AG20443 (cell line): ENCODE measurements at regions not wholly inside any gene's neighbourhood (a gene's known extent, or its start where the extent isn't known, plus 50 kb on each side); places are given as distances from the start of the nearest gene placed in this dataset.
A peak's percentile ranks its signal among the peaks of the same experiment; 100 is the strongest.
"Not testable (repeated sequence)": the region's sequence is repeated elsewhere in the genome, so short reads cannot be mapped to it uniquely, and the experiment has no call there.

Source experiments
- DNase-seq: peaks from one replicate; pipeline ENCODE4 v3.0.0; 2012; ENCODE audit warnings: low spot score, mixed read lengths

DNA sequence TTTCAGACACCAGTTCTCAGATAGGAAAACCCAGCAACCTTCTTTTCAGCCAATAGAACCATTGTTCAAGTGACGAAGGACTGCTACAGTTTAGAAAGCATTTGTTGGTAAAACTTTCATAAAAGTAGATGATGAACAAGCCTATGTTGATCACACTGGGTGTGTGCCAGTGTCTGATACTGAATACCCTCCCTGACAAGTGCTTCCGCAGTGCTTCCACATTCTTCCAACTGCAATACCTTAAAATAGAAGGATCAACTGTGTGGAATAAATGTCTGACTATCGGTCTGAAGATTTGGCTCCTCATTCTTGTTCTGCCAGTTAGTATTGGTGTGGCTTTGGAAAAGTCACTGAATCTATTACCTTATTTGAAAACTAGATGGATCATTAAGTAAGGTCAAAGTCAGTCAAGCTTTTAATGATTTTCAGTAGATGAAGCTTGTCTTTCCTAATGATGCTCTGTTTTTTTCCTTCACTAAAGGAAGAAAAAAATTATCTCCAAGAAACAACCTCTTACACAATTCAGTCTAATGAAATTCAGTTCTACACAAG lies 479.4 kb upstream of the CBLB start:
- DNase-seq, result no peak

DNA sequence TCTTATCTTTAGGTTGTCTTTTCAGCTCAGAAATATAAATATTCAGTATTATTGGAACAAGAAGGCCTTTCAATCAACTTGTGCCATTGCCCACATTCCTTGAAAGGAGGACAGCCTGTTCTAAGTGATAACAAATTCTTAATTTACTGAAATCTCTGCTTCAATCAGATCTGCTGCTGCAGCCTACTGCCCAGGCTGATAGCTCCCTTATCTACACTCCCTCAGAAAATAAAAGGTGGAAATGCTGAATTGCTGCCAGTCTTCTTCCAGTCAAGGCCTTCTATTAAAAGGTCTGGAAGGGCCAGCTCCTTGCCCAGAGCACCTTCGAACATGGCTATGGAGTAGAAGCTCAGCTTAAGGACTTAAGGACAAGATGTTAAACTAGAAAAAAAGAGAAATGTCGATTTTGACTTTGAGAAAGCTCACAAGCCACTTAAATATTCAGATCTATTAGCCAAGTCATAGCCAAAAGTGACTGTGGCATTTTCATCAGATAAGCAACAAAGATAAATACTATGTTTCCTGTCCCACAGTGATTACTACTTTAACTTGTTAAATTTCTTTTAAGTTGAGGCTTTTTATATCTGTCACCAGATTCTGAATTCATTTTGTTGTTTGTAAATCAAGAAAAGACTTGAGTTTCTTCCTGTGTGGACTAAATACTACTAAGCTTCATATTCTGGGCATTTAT lies 480.5 kb upstream of the CBLB start:
- no peak for DNase-seq

DNA sequence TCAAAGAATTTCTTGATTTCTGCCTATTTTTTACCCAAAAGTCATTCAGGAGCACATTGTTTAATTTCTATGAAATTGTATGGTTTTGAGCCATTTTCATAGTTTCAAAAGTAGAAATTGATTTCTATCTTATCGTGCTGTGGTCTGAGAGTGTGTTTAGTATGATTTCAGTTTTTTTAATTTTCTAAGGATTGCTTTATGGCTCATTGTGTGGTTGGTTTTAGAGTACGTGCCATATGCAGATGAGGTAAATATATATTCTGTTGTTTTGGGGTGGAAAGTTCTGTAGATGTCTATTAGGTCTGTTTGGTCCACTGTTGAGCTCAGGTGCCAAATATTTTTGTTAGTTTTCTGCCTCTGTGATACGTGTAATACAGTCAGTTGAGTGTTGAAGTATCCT lies 487.1 kb upstream of the CBLB start:
- no peak for DNase-seq

DNA sequence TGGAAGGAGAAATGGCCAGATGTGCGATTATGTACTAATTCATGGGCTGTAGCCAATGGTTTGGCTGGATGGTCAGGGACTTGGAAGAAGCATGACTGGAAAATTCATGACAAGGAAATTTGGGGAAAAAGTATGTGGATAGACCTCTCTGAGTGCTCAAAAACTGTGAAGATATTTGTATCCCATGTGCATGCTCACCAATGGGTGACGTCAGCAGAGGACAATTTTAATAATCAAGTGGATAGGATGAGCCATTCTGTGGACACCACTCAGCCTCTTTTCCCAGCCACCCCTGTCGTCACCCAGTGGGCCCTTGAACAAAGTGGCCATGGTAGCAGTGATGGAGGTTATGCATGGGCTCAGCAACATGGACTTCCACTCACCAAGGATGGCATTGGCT lies 490.9 kb upstream of the CBLB start:
- no peak for DNase-seq

DNA sequence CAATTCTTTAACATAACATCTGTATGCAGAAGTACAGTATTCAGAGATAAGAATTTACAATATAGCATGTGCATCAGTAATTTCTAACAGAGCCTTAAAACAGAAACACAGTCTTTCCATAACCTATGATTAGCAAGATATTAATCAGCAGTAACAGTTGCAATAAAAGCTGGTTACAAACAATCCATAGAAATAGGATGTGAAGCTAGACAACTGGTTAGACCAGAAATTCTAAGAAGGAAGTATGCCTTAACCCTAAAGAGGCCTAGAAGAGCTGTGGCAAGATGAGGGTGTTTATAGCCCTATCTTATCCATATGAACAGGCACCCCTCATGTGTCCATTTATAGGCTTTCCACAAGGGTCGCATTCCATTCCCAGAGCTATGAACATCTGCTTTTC lies 492.1 kb upstream of the CBLB start:
- not testable (repeated sequence) for DNase-seq

DNA sequence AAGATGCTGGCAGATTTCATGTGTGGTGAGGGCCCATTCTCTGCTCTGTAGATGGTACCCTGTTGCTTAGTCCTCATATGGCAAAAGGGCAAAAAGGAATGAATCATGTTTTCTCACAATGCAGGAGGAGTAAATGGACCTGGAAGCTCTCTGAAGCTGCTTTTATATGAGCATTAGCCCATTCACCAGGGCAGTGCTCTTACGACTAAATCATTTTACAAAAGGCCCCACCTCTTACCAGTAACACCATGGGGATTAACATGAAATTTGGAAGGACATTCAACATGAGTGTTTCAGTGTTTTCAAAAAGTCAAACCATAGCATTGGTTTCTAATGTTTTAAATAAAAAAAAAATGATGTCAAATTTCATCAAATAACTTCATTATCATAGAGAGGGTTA lies 495.7 kb upstream of the CBLB start:
- DNase-seq, result no peak

DNA sequence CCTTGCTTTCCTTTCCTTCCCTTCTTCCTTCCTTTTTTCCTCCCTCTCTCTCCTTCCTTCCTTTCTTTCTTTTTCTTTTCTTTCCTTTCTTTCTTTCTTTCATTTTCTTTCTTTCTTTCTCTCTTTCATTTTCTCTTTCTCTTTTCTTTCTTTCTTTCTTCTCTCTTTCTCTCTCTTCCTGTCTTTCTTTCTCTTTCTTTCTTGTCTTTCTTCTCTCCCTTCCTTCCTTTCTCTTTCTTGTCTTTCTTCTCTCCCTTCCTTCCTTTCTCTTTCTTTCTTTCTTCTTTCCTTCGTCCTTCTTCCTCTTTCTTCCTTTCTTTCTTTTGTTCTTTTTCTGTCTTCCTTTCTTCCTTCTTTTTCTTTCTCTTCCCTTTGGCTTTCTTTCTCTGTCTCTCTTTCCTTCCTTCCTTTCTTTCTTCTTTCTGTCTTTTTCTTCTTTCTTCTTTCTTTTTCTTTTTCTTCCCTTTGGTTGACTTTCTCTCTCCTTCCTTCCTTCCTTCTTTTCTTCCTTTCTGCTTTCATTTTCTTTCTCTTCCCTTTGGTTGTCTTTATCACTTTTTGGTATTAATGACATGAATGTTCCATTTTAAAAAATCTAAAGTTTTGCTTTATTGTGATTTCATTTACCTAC lies 496.4 kb upstream of the CBLB start:
- DNase-seq, result no peak

DNA sequence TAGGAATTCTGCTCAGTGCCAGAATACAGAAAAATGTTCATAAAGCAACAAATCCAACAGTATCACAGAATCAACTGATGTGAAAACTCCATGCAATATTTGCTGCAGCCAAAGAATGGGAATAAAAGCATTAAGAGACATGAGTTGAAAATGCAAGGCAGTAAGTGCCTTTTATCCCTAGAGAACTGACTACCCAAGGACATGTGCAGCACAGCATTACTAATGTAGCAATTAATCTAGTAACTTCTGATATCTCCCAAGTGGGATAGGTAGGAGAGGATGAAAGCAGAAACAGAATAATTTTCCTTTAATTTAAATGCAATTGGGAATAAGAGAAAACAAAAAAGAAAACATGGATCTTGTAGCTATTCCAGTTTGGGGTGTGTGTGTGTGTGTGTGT lies 497.5 kb upstream of the CBLB start:
- DNase-seq, result no peak

DNA sequence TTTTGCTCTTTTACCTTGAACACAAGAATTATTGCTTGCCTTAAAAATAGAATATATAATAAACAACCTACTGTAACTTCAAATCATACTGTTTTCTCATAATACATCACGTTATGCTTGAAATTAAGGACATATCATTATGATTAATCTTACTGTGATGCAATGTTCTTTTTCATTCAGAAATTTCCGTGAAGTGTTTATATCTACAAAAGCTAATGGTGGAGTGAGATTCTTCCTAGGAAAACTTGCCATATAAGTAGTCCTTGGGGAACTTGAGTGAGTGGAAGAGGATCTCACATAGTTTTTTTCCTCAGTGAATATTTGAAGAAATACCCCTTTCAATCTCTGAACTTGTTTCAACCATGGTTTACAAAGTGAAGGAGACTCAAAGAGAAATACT lies 498.7 kb upstream of the CBLB start:
- DNase-seq, result no peak

DNA sequence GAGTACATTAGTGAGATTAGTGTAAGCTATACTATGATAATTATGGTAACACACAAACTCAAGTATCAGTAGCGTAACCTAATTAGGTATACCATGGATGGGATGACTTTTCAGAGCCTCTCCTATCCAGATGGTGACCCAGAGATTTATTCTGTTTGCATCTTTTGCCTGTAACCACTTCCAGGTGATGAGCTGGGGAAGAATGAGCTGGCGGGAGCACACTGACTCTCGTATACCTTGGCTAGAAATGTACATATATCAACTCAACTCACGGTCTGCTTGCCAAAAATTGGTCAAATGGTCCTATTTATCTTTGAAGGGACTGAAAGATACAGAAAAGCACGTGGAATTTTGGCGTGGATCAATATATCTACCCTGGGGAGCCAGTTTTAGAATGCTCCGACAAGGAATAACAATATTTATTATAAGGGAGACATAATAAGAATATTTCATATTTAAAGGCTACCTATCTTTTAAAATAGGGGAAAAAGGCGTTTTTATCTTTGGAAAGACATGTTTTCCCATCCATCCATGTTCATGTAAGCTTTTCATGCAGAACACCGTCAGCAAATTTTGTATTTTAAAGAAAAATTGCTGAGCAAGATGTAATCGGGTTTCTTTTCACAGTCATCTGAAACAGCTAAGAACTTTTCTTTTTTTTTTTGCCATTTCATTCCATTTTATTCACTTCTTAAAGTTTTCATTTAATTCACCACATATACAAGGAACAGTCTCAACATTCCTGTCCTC lies 502.6 kb upstream of the CBLB start:
- DNase-seq, result no peak

DNA sequence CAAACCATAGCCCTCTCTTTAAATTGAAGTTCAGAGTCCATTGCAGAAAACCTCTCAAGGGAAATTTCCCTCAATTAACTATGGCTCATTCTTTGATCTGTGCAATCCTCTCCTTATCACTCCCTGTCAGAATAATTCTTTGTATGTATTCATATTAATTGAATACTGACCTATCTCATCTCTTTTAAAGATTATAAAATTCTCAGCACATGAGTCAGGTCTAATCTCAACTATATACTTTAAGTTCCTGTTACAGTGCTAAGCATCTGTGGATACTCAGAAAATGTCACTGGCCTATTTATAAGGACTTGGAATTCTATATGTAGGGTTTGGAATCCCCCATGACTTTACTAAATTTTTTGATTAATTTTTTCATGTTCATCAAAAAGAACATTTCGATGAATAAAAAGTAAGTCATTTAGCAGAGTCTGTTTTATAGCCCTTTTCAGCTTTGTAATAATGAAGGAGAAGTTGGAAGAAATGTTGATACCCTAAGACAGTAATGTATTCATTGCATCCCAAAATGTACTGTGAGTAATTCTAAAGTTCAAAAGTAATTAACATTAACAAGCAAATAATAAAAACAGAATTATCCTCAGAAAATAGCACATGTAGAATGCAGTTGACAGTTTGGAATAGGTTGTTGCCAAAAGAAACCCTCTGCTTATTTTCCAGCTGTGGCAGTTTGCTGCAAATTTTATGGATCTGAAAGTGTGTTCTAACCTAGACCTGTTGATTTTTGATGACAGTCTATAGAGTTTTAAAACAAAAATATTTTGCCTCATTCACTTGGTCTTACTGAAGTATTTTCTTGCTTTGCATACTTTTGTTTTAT lies 503.4 kb upstream of the CBLB start:
- no peak for DNase-seq

DNA sequence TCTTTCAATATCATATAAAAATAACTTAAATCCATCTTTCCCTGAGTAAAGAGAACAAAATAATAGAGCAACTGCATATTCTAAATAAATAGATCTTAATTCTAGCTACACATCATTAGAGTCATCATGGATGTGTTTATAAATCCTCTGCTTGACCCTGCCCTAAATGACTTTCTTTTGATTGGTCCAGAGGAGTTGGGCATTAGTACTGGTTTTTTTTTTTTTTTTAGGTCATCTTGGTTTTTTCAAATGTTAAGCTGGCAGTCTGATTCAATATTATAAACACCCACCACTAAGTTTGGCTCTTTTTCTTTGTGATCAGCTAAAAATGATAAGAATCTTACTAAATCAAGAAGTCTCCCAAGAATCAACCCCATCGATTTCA lies 504.0 kb upstream of the CBLB start:
- DNase-seq, result no peak

DNA sequence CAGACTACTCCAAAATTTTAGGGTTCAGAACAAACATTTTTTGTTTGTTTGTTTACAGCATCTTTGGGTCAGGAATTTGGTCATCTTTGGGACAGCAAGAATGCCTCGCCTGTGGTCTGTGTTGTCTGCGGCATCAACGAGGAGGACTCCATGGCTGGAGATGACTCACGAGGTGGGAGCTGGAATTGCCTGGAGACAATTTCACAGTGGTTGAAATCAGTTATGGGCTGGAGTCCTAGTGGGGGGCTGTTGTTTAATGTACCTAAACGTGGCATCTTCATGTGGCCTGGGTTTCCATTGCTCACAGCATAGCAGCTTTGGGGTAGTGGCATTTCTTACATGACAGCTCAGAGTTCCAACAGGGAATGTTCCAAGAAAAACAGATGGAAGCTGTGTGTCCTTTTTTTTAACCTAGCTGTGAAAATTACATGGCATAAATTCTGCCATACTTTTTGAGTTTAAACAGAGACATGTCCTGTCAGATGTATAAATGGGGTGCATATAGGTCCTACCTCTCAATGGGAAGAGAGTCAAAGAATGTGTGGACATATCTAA lies 507.3 kb upstream of the CBLB start:
- no peak for DNase-seq

DNA sequence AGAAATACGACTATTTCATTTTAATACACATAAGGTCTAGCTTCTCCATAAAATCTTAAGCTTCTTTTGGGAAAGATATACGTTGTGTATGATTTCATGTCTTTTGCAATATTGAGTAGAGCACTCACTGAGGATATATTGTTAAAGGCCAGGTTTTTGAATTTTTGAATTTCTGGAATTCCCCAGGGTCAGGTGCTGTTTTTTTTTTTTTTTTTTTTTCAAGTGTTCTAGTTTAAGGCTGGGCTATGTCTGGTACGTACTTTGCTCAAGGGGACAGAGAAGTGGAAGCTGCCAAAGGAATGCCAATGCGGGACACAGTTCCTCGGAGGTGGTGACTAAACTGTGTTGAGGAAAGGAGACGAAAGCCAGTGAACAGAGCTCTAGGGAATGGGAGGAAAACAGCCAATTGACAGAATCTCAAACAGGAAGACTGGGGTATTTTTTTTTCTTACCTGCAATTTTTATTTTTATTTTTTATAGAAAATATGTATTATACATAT lies 510.5 kb upstream of the CBLB start:
- DNase-seq, result no peak

DNA sequence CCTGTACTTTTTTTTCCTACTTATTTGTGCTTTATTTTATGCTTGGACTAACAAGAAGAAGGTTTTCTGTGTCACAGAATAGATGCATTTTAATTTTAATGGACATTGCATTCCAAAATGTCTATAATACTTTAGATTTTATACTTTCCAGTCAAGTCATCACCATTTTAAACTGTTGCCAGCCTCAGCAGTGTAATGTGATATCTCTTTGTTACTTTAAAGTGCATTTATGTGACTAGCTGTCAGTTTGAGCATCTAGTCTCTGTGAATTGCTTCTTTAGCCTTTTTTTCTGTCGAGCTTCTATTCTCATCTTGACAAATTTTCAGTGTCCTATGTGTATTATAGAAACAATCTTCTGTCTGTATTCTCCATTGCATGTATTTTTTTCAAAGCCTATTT lies 511.4 kb upstream of the CBLB start:
- no peak for DNase-seq

DNA sequence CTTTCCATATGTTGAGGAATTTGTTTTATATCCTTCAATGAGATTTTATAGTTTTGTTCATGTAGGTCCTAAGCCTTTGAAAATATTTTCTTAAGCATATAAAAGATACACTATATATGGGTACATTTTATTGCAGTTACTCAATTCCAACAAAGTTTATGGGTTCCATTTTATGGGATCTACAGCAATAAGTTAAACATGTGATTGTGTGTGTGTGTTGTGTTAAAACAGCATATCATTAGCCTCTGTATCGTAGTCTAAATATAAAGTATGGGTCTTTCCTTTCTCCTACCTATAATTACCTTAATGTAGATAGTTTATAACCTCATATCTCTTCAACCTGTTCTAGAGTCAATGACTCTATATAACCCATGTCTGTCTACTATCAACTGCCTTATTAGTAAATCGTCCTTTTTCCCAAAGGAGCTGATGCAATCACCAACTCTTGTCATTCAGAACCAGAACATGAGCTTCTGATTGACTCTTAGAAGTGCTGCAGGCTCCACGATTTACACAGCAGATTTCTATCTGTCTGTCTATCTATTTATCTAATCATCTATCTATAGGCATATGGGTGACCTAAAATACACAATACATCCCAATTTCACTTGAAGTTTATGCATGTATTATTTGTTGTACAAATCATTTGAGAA lies 512.6 kb upstream of the CBLB start:
- DNase-seq, result no peak

DNA sequence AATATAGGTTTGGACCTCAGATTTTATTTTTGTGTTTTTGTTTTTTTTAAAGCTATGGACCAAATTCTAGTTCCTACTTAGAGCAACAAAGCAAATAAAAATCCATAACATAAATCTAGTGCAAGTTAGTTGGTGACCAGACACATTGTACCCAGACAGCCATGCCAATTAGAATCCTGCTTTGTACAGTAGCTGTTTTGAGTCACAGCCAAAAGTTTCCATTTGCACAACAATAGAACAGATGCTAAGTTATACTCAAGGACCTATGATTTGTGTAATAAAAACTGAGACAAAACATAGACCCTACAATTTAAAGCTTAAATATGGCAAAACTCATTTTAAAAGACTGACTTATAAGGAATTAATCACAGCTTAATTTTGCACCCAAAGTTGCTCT lies 513.1 kb upstream of the CBLB start:
- no peak for DNase-seq

DNA sequence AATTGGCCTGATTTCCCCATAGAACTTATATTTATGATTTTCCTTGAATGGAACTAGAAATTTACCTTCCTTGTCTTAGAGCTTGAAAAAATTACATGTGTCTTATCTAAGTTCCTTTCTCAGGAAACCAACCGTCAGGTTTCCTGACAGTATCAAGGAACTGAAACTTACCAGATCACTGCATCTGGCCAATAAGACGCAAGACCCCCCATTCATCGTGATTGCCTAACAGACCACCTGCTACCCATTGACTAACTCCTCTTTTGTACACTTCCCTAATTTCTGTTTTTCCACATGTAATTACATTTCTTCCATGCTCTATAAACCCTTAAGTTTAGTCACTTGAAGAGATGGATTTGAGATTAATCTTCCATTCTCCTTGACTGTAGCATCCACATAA lies 517.2 kb upstream of the CBLB start:
- no peak for DNase-seq

DNA sequence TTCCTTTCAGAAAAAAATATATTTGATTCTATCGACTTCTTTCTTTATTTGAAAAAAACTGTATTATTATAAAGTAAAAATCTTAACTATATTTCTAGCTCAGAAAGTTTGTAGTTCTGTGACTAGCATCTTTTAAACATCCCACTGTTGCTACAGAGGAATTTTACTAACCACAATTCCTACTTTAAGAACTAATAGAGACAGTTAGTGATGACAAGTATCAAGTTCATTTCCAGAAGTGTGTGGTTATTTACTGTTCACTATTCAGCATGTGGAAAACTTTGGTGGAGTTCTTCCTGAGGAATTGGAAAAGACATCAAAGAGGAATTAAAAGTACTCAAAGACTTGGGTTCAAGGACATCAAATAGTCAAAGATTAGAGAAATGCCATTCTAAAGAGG lies 524.1 kb upstream of the CBLB start:
- peak; percentile 26 for DNase-seq

DNA sequence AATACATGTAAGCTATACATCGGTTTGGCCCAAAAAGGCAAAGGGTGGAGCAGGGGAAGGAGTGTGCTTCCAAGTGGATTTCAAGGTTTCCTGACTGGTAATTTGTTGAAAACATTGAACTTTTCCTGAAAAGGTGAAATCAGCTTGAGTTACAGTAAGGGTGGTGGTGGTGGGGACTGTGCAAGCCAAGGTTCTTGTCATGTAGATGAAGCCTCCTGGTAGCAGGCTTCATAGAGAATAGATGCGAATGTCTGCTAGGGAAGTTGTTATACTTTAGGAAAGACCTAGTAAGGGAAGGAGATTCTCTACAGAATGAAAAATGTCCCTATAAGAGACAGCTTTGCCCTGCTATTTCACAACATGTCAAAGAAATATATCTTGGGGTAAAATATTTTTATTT lies 528.2 kb upstream of the CBLB start:
- DNase-seq, result no peak

DNA sequence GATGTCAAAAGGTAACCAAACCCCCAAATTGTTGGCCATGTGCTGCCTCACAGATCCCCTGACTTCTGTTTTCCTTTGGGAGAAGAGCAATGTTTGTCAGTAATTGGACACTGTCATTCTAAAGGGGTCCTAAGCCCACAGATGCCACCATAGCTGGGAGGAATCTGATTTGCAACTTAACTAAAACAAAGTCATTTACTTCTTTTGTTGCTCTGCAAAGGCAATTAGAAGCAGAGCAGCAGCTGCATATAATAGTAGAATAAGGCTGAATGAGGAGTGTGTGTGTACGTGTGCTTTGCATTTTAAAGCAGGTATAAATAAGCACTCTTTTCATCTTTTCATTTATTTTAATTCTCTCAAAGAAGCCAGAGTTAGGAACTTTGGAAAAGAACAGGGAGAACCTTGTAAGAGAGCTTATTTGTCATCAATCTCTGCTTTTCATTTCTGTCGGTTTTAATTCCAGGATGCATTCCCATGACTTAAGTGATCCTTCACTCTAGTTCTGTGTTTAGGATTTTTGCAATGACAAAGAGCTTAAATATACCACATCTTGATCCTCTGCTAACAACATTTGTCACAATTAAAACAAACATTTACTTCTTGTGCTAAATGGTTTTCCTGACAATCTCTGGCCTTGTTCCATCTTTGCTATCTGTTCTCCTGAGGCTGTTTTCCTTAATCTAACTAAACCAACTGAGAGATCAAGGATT lies 530.2 kb upstream of the CBLB start:
- no peak for DNase-seq
